Smooth muscle cell (in vitro differentiated cells): ENCODE measurements at regions not wholly inside any gene's neighbourhood (a gene's known extent, or its start where the extent isn't known, plus 50 kb on each side); places are given as distances from the start of the nearest gene placed in this dataset.

Experiments used
- DNase-seq: peaks from one replicate; lab custom pipeline; 2025; ENCODE audit not compliant: unreplicated experiment; lab: John Stamatoyannopoulos, UW
- H2AFZ ChIP-seq: fragments of 200-600 bp; sonication (generic); 2 replicates; pipeline ENCODE4 v1.6.0; 2016; ENCODE audit warnings: antibody characterized with exemption, low read depth, mild to moderate bottlenecking
- H3F3A ChIP-seq: fragments of 200-600 bp; sonication (generic); 2 replicates; pipeline ENCODE4 v1.6.0; 2017; ENCODE audit warnings: antibody characterized with exemption, low read depth
- H3K27ac ChIP-seq: fragments of 200-600 bp; sonication (generic); 2 replicates; pipeline ENCODE4 v1.5.1; 2016; ENCODE audit warnings: low read depth, mild to moderate bottlenecking
- H3K27me3 ChIP-seq: fragments of 200-600 bp; sonication (generic); 2 replicates; pipeline ENCODE4 v1.6.1; 2016; ENCODE audit warnings: low read depth, mild to moderate bottlenecking
- H3K36me3 ChIP-seq: fragments of 200-600 bp; sonication (generic); 2 replicates; pipeline ENCODE4 v1.5.1; 2016; ENCODE audit warnings: low read depth
- H3K4me1 ChIP-seq: fragments of 200-600 bp; sonication (generic); 2 replicates; pipeline ENCODE4 v1.5.1; 2016; ENCODE audit warnings: low read depth
- H3K4me2 ChIP-seq: fragments of 200-600 bp; sonication (generic); 2 replicates; pipeline ENCODE4 v1.6.0; 2016; ENCODE audit warnings: mild to moderate bottlenecking
- H3K4me3 ChIP-seq: fragments of 200-600 bp; sonication (generic); 2 replicates; pipeline ENCODE4 v1.5.1; 2016; ENCODE audit warnings: mild to moderate bottlenecking
- H3K79me2 ChIP-seq: fragments of 200-600 bp; sonication (generic); 2 replicates; pipeline ENCODE4 v1.6.0; 2016; ENCODE audit warnings: low read depth, mild to moderate bottlenecking
- H3K9ac ChIP-seq: fragments of 200-600 bp; sonication (generic); 2 replicates; pipeline ENCODE4 v1.6.0; 2016; ENCODE audit warnings: low read depth
- H3K9me3 ChIP-seq: fragments of 200-600 bp; sonication (generic); replicated peaks from 2 replicates; pipeline ENCODE4 v1.5.1; 2016; ENCODE audit warnings: low read depth
- H4K20me1 ChIP-seq: fragments of 200-600 bp; sonication (generic); 2 replicates; pipeline ENCODE4 v1.6.0; 2016; ENCODE audit warnings: low read depth
- WGBS: methylation state at CpG from one replicate; pipeline ENCODE4 v1.1.7; 2016; ENCODE audit warnings: low lambda C conversion rate; 5-methylcytosine and 5-hydroxymethylcytosine counted together
- TF ChIP-seq, protein P1 (sequence below): fragments of 200-600 bp; sonication (generic); IDR thresholded peaks from 2 replicates; pipeline ENCODE4 v1.5.1; 2017; ENCODE audit warnings: borderline replicate concordance, mild to moderate bottlenecking, antibody characterized with exemption; ENCODE audit not compliant: insufficient read depth, poor library complexity, severe bottlenecking

DNA sequence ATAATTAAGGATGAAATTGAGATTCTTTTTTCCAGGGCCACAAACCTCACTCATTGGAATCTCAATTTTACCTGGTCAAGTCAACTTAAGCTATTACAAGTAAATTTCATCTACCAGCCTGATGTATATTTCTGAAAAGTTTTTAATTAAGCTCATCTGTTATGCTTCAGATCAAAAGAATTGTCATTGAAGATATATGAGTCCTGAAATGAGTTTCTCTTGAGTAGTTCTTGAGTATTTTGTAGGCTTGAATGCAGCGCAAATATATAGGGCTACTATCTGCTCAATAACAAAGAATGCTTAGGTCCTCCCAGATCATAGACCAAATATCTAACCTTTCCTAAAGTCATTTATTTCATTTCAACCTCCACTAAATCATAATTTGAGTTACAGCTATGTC is 482.2 kb upstream of the ST8SIA4 start:
- Histone ChIP-seq H2AFZ (no peak overlapping the region), H3K36me3 (no peaks in the 10 kb centered on the region), H3K4me2 (no peak overlapping the region), H3K27ac (no peak overlapping the region), H3K27me3 (no peaks in the 10 kb centered on the region), H3K9me3 (no peaks in the 10 kb centered on the region), H4K20me1 (no peaks in the 10 kb centered on the region), H3F3A (no peaks in the 10 kb centered on the region), H3K79me2 (no peaks in the 10 kb centered on the region), H3K4me1 (no peaks in the 10 kb centered on the region), H3K4me3 (no peak overlapping the region), H3K9ac (no peak overlapping the region)
- DNase-seq, result no peak
- 100% methylated on average over 1 of the region's 1 CpG for WGBS
- TF ChIP-seq, protein P1, sequence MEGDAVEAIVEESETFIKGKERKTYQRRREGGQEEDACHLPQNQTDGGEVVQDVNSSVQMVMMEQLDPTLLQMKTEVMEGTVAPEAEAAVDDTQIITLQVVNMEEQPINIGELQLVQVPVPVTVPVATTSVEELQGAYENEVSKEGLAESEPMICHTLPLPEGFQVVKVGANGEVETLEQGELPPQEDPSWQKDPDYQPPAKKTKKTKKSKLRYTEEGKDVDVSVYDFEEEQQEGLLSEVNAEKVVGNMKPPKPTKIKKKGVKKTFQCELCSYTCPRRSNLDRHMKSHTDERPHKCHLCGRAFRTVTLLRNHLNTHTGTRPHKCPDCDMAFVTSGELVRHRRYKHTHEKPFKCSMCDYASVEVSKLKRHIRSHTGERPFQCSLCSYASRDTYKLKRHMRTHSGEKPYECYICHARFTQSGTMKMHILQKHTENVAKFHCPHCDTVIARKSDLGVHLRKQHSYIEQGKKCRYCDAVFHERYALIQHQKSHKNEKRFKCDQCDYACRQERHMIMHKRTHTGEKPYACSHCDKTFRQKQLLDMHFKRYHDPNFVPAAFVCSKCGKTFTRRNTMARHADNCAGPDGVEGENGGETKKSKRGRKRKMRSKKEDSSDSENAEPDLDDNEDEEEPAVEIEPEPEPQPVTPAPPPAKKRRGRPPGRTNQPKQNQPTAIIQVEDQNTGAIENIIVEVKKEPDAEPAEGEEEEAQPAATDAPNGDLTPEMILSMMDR, result no peak

DNA sequence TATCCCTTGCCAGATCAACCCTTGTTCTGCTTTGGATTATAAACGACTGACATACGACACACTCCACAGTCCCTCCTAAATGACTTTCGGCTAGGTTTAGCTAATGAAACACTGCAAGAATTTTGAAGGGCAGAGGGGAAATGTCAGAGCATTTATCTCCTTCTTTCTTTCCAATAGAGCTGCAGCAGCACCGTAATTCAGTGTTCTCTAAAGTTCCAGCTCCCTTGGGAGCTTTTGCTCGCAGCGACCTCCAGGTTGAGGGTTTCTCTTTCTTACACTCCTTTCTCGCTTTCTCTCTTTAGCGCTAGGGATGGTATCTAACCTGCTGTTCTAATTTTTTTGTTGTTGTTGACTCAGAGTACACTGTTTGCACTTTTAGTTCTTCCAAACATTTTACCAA is 467.1 kb upstream of the ST8SIA4 start:
- Histone ChIP-seq H3K27me3 (no peaks in the 10 kb centered on the region), H3K4me1 (no peaks in the 10 kb centered on the region), H3K27ac (no peak overlapping the region), H3K4me3 (no peak overlapping the region), H3K36me3 (no peaks in the 10 kb centered on the region), H3K9me3 (no peaks in the 10 kb centered on the region), H3K4me2 (no peak overlapping the region), H3K79me2 (no peaks in the 10 kb centered on the region), H3F3A (no peaks in the 10 kb centered on the region), H2AFZ (no peak overlapping the region), H3K9ac (no peak overlapping the region), H4K20me1 (no peaks in the 10 kb centered on the region)
- DNase-seq, result no peak
- TF ChIP-seq, protein P1, result no peak
- 63% methylated on average over 8 of the region's 8 CpGs for WGBS

DNA sequence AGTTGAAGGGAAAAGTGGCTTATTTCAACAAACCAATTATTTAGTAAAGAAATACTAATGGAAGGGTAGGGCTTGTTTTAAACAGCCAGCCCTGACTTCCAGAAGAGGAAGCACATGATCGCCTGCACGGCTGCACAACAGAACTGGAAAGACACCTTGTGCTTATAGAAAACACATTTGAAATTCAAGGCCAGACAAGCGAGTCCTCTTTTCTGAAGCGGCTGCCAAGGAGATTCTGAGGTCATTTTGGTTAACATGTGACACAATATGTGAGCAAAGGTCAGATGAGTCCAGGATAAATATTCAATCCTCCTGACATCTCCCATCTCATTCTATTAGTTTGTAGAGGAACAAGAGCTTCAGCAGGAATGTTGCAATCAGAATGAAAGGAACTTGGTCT is 461.4 kb upstream of the ST8SIA4 start:
- 90% methylated on average over 4 of the region's 4 CpGs for WGBS
- DNase-seq, result no peak
- H2AFZ ChIP-seq, result no peak overlapping the region
- no peak overlapping the region for H3K4me3 ChIP-seq
- H3K36me3 ChIP-seq, result no peaks in the 10 kb centered on the region
- no peaks in the 10 kb centered on the region for H3K9me3 ChIP-seq
- no peak overlapping the region for H3K27ac ChIP-seq
- H3F3A ChIP-seq, result no peaks in the 10 kb centered on the region
- no peak overlapping the region for H3K9ac ChIP-seq
- no peaks in the 10 kb centered on the region for H3K79me2 ChIP-seq
- TF ChIP-seq, protein P1, result no peak
- H3K4me1 ChIP-seq, result no peaks in the 10 kb centered on the region
- no peaks in the 10 kb centered on the region for H4K20me1 ChIP-seq
- no peaks in the 10 kb centered on the region for H3K27me3 ChIP-seq
- no peak overlapping the region for H3K4me2 ChIP-seq

DNA sequence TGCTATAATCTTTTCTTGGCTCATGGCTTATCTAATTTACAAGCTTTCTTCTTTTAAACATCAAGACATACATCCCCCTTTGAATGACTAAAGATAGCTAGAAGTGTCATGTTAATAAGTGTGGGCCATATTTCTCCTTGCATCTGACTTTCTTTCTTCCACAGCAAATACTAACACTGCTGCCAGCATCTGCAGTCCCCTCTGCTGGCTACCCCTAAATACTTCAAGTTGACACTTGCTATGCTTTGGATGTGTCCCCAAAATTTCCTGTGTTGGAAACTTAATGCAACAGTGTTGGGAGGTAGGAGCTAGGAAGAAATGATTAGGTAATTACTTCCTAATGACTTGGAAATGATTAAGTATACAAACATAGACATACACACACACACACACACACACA is 459.0 kb upstream of the ST8SIA4 start:
- Histone ChIP-seq H3K9me3 (no peaks in the 10 kb centered on the region), H2AFZ (no peak overlapping the region), H3F3A (no peaks in the 10 kb centered on the region), H3K27me3 (no peaks in the 10 kb centered on the region), H4K20me1 (no peaks in the 10 kb centered on the region), H3K27ac (no peak overlapping the region), H3K79me2 (no peaks in the 10 kb centered on the region), H3K4me1 (no peaks in the 10 kb centered on the region), H3K9ac (no peak overlapping the region), H3K36me3 (no peaks in the 10 kb centered on the region), H3K4me3 (no peak overlapping the region), H3K4me2 (no peak overlapping the region)
- TF ChIP-seq, protein P1, result no peak
- no peak for DNase-seq
